ENCODE measurements at regions not wholly inside any gene's neighbourhood (a gene's known extent, or its start where the extent isn't known, plus 50 kb on each side); places are given as distances from the start of the nearest gene placed in this dataset.
A peak's percentile ranks its signal among the peaks of the same experiment; 100 is the strongest.

GRCh38 chr7:113800826-113801225 is 118.0 kb downstream of the PPP1R3A start:
- ChIA-PET POLR2A (no interaction called here), CTCF (no interaction called here)
- no peak for TF ChIP-seq CTCF (IDR thresholded peaks at IDR 0.05; ENCODE audit: control extremely low read depth, extremely low read depth, low read depth, missing control alignments)
- no peak for DNase-seq (ENCODE audit: extremely low spot score)

GRCh38 chr7:113799896-113800295 is 118.9 kb downstream of the PPP1R3A start:
- peak; percentile 8 for DNase-seq (ENCODE audit: extremely low spot score)
- CTCF ChIA-PET: no interaction called here
- POLR2A ChIA-PET: no interaction called here
- TF ChIP-seq CTCF (IDR thresholded peaks at IDR 0.05; ENCODE audit: control extremely low read depth, extremely low read depth, low read depth, missing control alignments): no peak

GRCh38 chr7:113797420-113798010 is 121.3 kb downstream of the PPP1R3A start:
- ChIA-PET POLR2A (no interaction called here), CTCF (interaction anchor here (0.7 kb wide), 1 partner anchor 25 kb away, joined by 3 read pairs; no protein-coding TSS in a partner anchor)
- TF ChIP-seq CTCF (IDR thresholded peaks at IDR 0.05; ENCODE audit: control extremely low read depth, extremely low read depth, low read depth, missing control alignments): no peak
- no peak for DNase-seq (ENCODE audit: extremely low spot score)

- POLR2A ChIA-PET: no interaction called here
- no peak for DNase-seq (ENCODE audit: extremely low spot score)
- no peak for TF ChIP-seq CTCF (IDR thresholded peaks at IDR 0.05; ENCODE audit: control extremely low read depth, extremely low read depth, low read depth, missing control alignments)
- CTCF ChIA-PET: no interaction called here
Measured at GRCh38 chr7:113796557-113796956, 122.3 kb downstream of the PPP1R3A start.

- no peak for DNase-seq (ENCODE audit: extremely low spot score)
- no peak for TF ChIP-seq CTCF (IDR thresholded peaks at IDR 0.05; ENCODE audit: control extremely low read depth, extremely low read depth, low read depth, missing control alignments)
- POLR2A ChIA-PET: no interaction called here
- CTCF ChIA-PET: no interaction called here
Measured at GRCh38 chr7:113794573-113794972, 124.2 kb downstream of the PPP1R3A start.

GRCh38 chr7:113793171-113793570 is 125.6 kb downstream of the PPP1R3A start:
- ChIA-PET POLR2A (no interaction called here), CTCF (no interaction called here)
- DNase-seq (ENCODE audit: extremely low spot score): no peak
- no peak for TF ChIP-seq CTCF (IDR thresholded peaks at IDR 0.05; ENCODE audit: control extremely low read depth, extremely low read depth, low read depth, missing control alignments)

- POLR2A ChIA-PET: no interaction called here
- no peak for TF ChIP-seq CTCF (IDR thresholded peaks at IDR 0.05; ENCODE audit: control extremely low read depth, extremely low read depth, low read depth, missing control alignments)
- CTCF ChIA-PET: no interaction called here
- DNase-seq (ENCODE audit: extremely low spot score): no peak
Measured at GRCh38 chr7:113790025-113790424, 128.8 kb downstream of the PPP1R3A start.

Data from GM10248 (cell line).